Stomach smooth muscle (tissue), 2 donors: ENCODE measurements at regions not wholly inside any gene's neighbourhood (a gene's known extent, or its start where the extent isn't known, plus 50 kb on each side); places are given as distances from the start of the nearest gene placed in this dataset.
"Not testable (repeated sequence)": the region's sequence is repeated elsewhere in the genome, so short reads cannot be mapped to it uniquely, and the experiment has no call there.

Experiments
- H3K27ac ChIP-seq: one replicate; pipeline ENCODE4 v1.7.0; 2013; ENCODE audit warnings: mild to moderate bottlenecking, low read length, inconsistent platforms
- H3K27me3 ChIP-seq, 2 donors: one replicate each; pipeline ENCODE4 v1.7.0; 2013; ENCODE audit warnings: low read length in 2 of 2; ENCODE audit not compliant: insufficient read depth in 2 of 2, control insufficient read depth in 1 of 2
- H3K36me3 ChIP-seq, 2 donors: one replicate each; pipeline ENCODE4 v1.7.0; 2013; ENCODE audit warnings: low read length in 2 of 2; ENCODE audit not compliant: control insufficient read depth in 2 of 2, insufficient read depth in 2 of 2
- H3K4me1 ChIP-seq: one replicate; pipeline ENCODE4 v1.7.0; 2013; ENCODE audit warnings: low read length; ENCODE audit not compliant: control insufficient read depth, insufficient read depth
- H3K4me3 ChIP-seq, 2 donors: one replicate each; pipeline ENCODE4 v1.7.0; 2013; ENCODE audit warnings: low read length in 2 of 2
- H3K9ac ChIP-seq, 2 donors: one replicate each; pipeline ENCODE4 v1.7.0; 2013; ENCODE audit warnings: low read length in 2 of 2, mild to moderate bottlenecking in 1 of 2
- H3K9me3 ChIP-seq, 2 donors: one replicate each; pipeline ENCODE4 v1.7.0; 2013; ENCODE audit warnings: low read length in 2 of 2; ENCODE audit not compliant: control insufficient read depth in 2 of 2
- donor health status: healthy.
- donor health status: Pancreatic carcinoma.

DNA sequence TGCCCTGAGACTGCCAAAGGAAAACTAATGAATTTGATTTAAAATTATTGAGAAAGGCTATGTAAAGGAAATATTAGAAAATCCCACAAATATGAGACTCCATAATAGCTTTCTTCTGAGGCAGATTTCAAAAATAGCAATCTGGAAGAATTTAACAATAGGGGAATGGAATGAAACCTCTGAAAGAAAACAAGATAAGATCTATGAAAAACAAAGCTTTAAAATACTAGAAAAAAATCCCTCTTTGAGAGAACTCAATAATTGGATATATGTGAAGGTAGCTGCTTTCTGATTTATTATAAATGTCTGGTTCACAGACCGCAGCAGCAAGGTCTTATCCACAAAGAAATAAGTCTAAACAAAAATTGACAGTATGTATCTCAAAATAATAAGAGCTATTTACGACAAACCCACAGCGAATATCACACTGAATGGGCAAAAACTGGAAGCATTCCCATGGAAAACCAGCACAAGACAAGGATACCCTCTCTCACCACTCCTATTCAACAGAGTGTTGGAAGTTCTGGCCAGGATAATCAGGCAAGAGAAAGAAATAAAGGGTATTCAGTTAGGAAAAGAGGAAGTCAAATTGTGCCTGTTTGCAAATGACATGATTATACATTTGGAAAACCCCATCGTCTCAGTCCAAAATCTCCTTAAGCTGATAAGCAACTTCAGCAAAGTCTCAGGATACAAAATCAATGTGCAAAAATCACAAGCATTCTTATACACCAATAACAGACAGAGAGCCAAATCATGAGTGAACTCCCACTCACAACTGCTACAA lies 319.3 kb upstream of the THBS1 start:
- H3K9ac ChIP-seq, H3K4me1 ChIP-seq, H3K27me3 ChIP-seq, H3K4me3 ChIP-seq, H3K27ac ChIP-seq, H3K9me3 ChIP-seq, H3K36me3 ChIP-seq: not testable (repeated sequence)

GRCh38 chr15:39262995-39263772 lies 317.7 kb upstream of the THBS1 start:
- not testable (repeated sequence) for H3K4me1 ChIP-seq, H3K4me3 ChIP-seq, H3K27ac ChIP-seq, H3K36me3 ChIP-seq, H3K9me3 ChIP-seq, H3K9ac ChIP-seq, H3K27me3 ChIP-seq

GRCh38 chr15:39265261-39265660 lies 315.6 kb upstream of the THBS1 start:
- no peak overlapping the region for H3K27ac ChIP-seq
- no peaks in the 10 kb centered on the region for H3K27me3 ChIP-seq

GRCh38 chr15:39266890-39267289 lies 314.0 kb upstream of the THBS1 start:
- Histone ChIP-seq H3K36me3 (no peaks in the 10 kb centered on the region), H3K9ac (no peak overlapping the region), H3K27ac (no peak overlapping the region), H3K9me3 (no peaks in the 10 kb centered on the region), H3K4me3 (no peak overlapping the region), H3K4me1 (no peaks in the 10 kb centered on the region), H3K27me3 (no peaks in the 10 kb centered on the region)

More at GRCh38 chr15:39265261-39265660, 315.6 kb upstream of the THBS1 start:
- H3K4me3 ChIP-seq, result no peak overlapping the region
- H3K36me3 ChIP-seq, result no peaks in the 10 kb centered on the region
- no peaks in the 10 kb centered on the region for H3K4me1 ChIP-seq
- no peak overlapping the region for H3K9ac ChIP-seq
- no peaks in the 10 kb centered on the region for H3K9me3 ChIP-seq

- no peak overlapping the region for H3K27ac ChIP-seq
- no peak overlapping the region for H3K9ac ChIP-seq
- H3K4me1 ChIP-seq, result no peaks in the 10 kb centered on the region
- H3K36me3 ChIP-seq, result no peaks in the 10 kb centered on the region
- no peaks in the 10 kb centered on the region for H3K9me3 ChIP-seq
- H3K27me3 ChIP-seq, result no peaks in the 10 kb centered on the region
- H3K4me3 ChIP-seq, result no peak overlapping the region
Measured at GRCh38 chr15:39267685-39268084, 313.2 kb upstream of the THBS1 start.

DNA sequence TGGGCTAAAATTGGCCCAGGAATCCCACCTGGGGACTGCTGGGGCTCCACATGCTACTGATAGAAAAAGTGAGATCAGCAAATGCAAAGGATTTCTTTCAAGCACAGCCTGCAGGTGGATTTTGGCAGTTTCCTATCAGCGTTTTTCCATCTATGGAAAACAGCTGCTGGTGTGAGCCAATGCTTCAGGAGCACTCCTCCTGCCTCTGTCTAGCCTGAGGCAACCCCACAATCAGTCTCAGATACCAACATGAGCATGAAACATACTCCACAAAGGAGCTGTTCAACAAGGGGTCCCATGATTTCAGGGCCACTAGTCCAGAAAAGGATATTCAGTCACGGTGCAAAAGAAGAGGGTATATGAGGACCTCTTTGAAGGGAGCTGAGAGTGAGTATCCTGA lies 311.5 kb upstream of the THBS1 start:
- H3K36me3 ChIP-seq, result no peaks in the 10 kb centered on the region

DNA sequence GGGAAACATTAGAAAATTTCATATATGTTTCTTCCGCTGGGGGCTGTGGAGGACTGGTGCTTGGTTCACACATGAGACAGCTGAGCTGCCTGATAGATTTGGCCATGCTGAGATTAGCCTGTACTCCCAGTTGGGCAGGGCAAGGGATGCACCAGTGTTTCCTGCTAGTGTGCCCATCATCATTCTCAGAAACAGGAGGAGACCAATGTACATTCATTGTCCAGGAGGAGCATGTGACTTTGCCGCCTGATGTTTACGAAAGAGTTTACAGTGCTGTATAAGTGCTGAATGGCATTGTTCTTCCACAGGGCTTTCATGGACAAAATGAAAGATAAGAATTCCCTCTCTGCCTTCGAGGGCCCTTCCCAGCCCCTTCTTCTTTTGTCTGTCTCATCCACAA lies 311.1 kb upstream of the THBS1 start:
- no peak overlapping the region for H3K27ac ChIP-seq
- H3K4me1 ChIP-seq, result no peaks in the 10 kb centered on the region
- H3K4me3 ChIP-seq, result no peak overlapping the region
- no peaks in the 10 kb centered on the region for H3K36me3 ChIP-seq
- H3K27me3 ChIP-seq, result no peaks in the 10 kb centered on the region
- no peaks in the 10 kb centered on the region for H3K9me3 ChIP-seq
- no peak overlapping the region for H3K9ac ChIP-seq

More for the DNA sequence above, 311.5 kb upstream of the THBS1 start:
- H3K4me3 ChIP-seq, result no peak overlapping the region
- no peaks in the 10 kb centered on the region for H3K4me1 ChIP-seq
- H3K9ac ChIP-seq, result no peak overlapping the region
- H3K27ac ChIP-seq, result no peak overlapping the region
- no peaks in the 10 kb centered on the region for H3K27me3 ChIP-seq
- H3K9me3 ChIP-seq, result no peaks in the 10 kb centered on the region

DNA sequence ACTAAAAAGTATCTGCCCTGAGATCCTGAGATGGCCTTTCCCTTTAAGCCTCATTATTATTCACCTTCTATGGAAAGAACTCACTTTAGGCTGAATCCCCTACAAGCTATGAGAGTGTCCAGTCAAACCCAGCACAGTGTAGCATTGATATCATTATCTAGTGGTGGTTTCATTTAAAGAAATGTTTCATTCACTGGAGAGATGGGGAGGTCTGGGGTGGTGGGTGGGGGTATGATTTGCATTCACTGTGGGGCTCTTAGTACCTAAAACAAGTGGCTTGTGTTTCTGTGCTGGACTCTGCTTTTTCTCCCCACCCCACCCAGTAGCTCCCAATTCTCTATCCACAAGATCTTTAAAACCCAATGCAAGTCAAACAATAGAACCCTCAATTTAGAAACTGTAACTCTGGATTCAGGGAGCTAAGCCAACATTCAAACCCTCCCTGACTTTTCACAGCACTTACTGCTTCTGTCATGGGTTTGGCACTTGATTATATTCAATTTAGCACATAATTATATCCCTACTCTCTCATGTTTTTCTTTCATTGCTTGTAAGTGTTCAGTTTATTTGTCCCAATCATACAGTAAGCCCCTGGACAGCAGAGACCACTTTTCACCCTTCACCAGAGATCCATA lies 310.5 kb upstream of the THBS1 start:
- no peak overlapping the region for H3K9ac ChIP-seq
- H3K27ac ChIP-seq, result no peak overlapping the region
- no peaks in the 10 kb centered on the region for H3K4me1 ChIP-seq

GRCh38 chr15:39270934-39271333 lies 309.9 kb upstream of the THBS1 start:
- Histone ChIP-seq H3K4me1 (no peaks in the 10 kb centered on the region), H3K27ac (no peak overlapping the region)

More for the DNA sequence above, 310.5 kb upstream of the THBS1 start:
- H3K4me3 ChIP-seq, result no peak overlapping the region
- H3K36me3 ChIP-seq, result no peaks in the 10 kb centered on the region
- no peaks in the 10 kb centered on the region for H3K9me3 ChIP-seq
- H3K27me3 ChIP-seq, result no peaks in the 10 kb centered on the region

DNA sequence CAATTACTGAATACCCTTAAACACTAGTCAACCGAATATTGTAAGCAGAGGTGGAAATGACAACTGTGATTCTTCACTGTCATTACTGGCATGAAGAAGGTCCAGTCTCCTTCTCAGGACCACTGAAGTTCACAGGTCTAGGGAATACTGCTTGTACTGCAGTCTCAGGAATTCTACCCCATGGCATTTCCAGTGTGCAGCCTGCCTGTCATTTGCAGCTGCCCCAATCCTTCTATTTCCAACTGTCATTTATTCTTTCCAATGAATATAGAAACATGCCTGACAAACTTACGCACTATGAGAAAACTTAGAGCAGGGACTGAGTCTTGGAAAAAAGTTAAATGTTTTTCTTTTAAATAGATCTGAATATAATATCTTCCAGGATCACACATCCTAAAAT lies 308.0 kb upstream of the THBS1 start:
- no peak overlapping the region for H3K9ac ChIP-seq
- H3K4me1 ChIP-seq, result no peaks in the 10 kb centered on the region
- H3K9me3 ChIP-seq, result no peaks in the 10 kb centered on the region
- H3K36me3 ChIP-seq, result no peaks in the 10 kb centered on the region
- H3K27ac ChIP-seq, result no peak overlapping the region
- no peak overlapping the region for H3K4me3 ChIP-seq
- no peaks in the 10 kb centered on the region for H3K27me3 ChIP-seq

More at GRCh38 chr15:39270934-39271333, 309.9 kb upstream of the THBS1 start:
- Histone ChIP-seq H3K36me3 (no peaks in the 10 kb centered on the region), H3K27me3 (no peaks in the 10 kb centered on the region), H3K9ac (no peak overlapping the region), H3K9me3 (no peaks in the 10 kb centered on the region), H3K4me3 (no peak overlapping the region)
